PFSK-1 (cell line): ENCODE measurements at regions not wholly inside any gene's neighbourhood (a gene's known extent, or its start where the extent isn't known, plus 50 kb on each side); places are given as distances from the start of the nearest gene placed in this dataset.

ENCODE experiments used
- POLR2AphosphoS5 ChIP-seq: IDR thresholded peaks from 2 replicates; pipeline ENCODE4 v1.6.1; 2012; ENCODE audit warnings: low read depth, mild to moderate bottlenecking, control low read depth, low read length, moderate library complexity
- REST ChIP-seq, 2 experiments: IDR thresholded peaks; 2 replicates each; pipeline versions ENCODE4 v1.6.1 to v1.8.0; 2011 to 2012; ENCODE audit warnings: low read depth in 2 of 2, low read length in 2 of 2, control low read depth in 1 of 2, inconsistent platforms in 1 of 2, mild to moderate bottlenecking in 1 of 2, moderate library complexity in 1 of 2; ENCODE audit not compliant: insufficient read depth in 1 of 2
- SIN3A ChIP-seq: IDR thresholded peaks from 2 replicates; pipeline ENCODE4 v1.6.1; 2012; ENCODE audit warnings: mild to moderate bottlenecking, low read length, moderate library complexity, borderline replicate concordance; ENCODE audit not compliant: insufficient read depth
- TAF1 ChIP-seq: IDR thresholded peaks from 2 replicates; pipeline ENCODE4 v1.6.1; 2012; ENCODE audit warnings: low read length, control low read depth, borderline replicate concordance; ENCODE audit not compliant: insufficient read depth

GRCh38 chr18:42187611-42188380 is 232.8 kb downstream of the PIK3C3 start:
- TF ChIP-seq POLR2AphosphoS5 (no peak), TAF1 (no peak), REST (IDR thresholded peaks at IDR 0.05; ENCODE audit: insufficient read depth in 1 of 2, low read depth in 2 of 2, low read length in 2 of 2) (no peak), SIN3A (no peak)
